Transverse colon (tissue), 4 donors: ENCODE measurements at regions not wholly inside any gene's neighbourhood (a gene's known extent, or its start where the extent isn't known, plus 50 kb on each side); places are given as distances from the start of the nearest gene placed in this dataset.
"Not testable (repeated sequence)": the region's sequence is repeated elsewhere in the genome, so short reads cannot be mapped to it uniquely, and the experiment has no call there.

Source experiments
- DNase-seq: peaks from one replicate; pipeline ENCODE4 v3.0.0-alpha.2; 2019
- H3K27ac ChIP-seq, 4 donors: fragments of 200-600 bp; sonication (generic); 2 replicates each; pipeline ENCODE4 v1.5.1; 2016 to 2018; ENCODE audit warnings: inconsistent platforms in 4 of 4
- H3K27me3 ChIP-seq: fragments of 200-600 bp; sonication (generic); 2 replicates; pipeline ENCODE4 v1.5.1; 2017; ENCODE audit warnings: inconsistent platforms
- H3K36me3 ChIP-seq, 4 donors: fragments of 200-600 bp; sonication (generic); 2 replicates each; pipeline ENCODE4 v1.5.1; 2017 to 2019; ENCODE audit warnings: inconsistent platforms in 4 of 4
- H3K4me1 ChIP-seq, 4 donors: fragments of 200-600 bp; sonication (generic); 2 replicates each; pipeline ENCODE4 v1.5.1; 2017 to 2020; ENCODE audit warnings: inconsistent platforms in 4 of 4
- H3K4me3 ChIP-seq, 4 donors: fragments of 200-600 bp; sonication (generic); 1 replicate in 1 of 4; 2 replicates in 3 of 4; pipeline versions ENCODE4 v1.5.1 to v1.6.1; 2017 to 2019; ENCODE audit warnings: inconsistent platforms in 4 of 4
- H3K9me3 ChIP-seq, 2 donors: fragments of 200-600 bp; sonication (generic); 2 replicates each; pipeline ENCODE4 v1.5.1; 2017 to 2019; ENCODE audit warnings: inconsistent platforms in 2 of 2
- CTCF ChIP-seq, 5 experiments: fragments of 200-600 bp in 3 of 5; fragments of 450-650 bp in 2 of 5; sonication (generic) in 3 of 5; IDR thresholded peaks; 1 replicate in 2 of 5; 2 replicates in 3 of 5; pipeline ENCODE4 v1.5.1; 2016 to 2017; ENCODE audit warnings: antibody characterized with exemption in 5 of 5, inconsistent platforms in 3 of 5, mild to moderate bottlenecking in 2 of 5, moderate library complexity in 1 of 5
- EP300 ChIP-seq: sonication (generic); formaldehyde crosslinking; IDR thresholded peaks from one replicate; pipeline ENCODE4 v1.6.1; 2017; ENCODE audit warnings: antibody characterized with exemption, low read depth
- POLR2A ChIP-seq: fragments of 450-650 bp; IDR thresholded peaks from one replicate; pipeline ENCODE4 v1.6.1; 2016; ENCODE audit warnings: antibody characterized with exemption, mild to moderate bottlenecking, moderate library complexity
- POLR2AphosphoS5 ChIP-seq, 3 donors: sonication (generic); formaldehyde crosslinking; IDR thresholded peaks; one replicate each; pipeline ENCODE4 v1.6.1; 2016; ENCODE audit warnings: antibody characterized with exemption in 3 of 3
- WGBS, 2 donors: methylation state at CpG; one replicate each; pipeline ENCODE4 v1.1.5; 2018; ENCODE audit warnings: low coverage in 1 of 2; 5-methylcytosine and 5-hydroxymethylcytosine counted together
- in situ Hi-C, 4 donors: fragments of 200-750 bp; cut with MboI; loops; one replicate each; pipeline versions ENCODE4 v1.15.0 to v1.15.1; 2017; ENCODE audit warnings: low sequenced_read_pairs in 3 of 4, low pct_ligation_motif_present in 1 of 4, low pct_unique_long_range_greater_than_20kb in 1 of 4
- intact Hi-C: fragments of 100-400 bp; cut with DNase I; formaldehyde crosslinking; loops from one replicate; pipeline ENCODE4 v1.15.1; 2023; ENCODE audit warnings: low total_unique reads

DNA sequence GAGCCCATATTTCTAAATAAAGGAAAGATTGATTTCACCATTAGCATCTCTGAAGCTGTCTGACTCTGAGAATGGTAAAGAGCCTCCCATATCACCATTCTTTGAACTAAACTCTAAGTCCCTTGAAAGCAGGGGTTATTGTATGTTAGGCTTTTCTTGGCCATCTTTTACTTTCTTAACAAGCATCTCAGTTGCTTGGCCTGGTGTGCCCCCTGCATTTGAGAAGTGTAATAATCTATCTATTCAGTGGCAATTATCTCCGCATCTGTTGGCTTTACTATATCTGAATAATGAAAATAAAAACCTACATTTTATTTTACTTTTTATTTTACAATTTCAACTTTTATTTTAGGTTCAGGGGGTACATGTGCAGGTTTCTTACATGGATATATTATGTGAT is 128.3 kb upstream of the ARMCX2 start:
- 91% methylated on average over 1 of the region's 1 CpG; no CpG with 5 or more reads in 1 of the 2 donors for WGBS, 2 donors
- no peaks in the 10 kb centered on the region for H3K4me1 ChIP-seq
- DNase-seq, result no peak
- no peak overlapping the region for H3K27ac ChIP-seq
- H3K9me3 ChIP-seq, result no peaks in the 10 kb centered on the region
- H3K4me3 ChIP-seq, result no peak overlapping the region
- H3K36me3 ChIP-seq, result no peaks in the 10 kb centered on the region
- H3K27me3 ChIP-seq, result no peaks in the 10 kb centered on the region
- TF ChIP-seq CTCF (IDR thresholded peaks at IDR 0.05) (no peak), POLR2A (no peak), POLR2AphosphoS5 (IDR thresholded peaks at IDR 0.05) (no peak), EP300 (no peak)
- in situ Hi-C loops (no loop called here), intact Hi-C loops (no loop called here)

DNA sequence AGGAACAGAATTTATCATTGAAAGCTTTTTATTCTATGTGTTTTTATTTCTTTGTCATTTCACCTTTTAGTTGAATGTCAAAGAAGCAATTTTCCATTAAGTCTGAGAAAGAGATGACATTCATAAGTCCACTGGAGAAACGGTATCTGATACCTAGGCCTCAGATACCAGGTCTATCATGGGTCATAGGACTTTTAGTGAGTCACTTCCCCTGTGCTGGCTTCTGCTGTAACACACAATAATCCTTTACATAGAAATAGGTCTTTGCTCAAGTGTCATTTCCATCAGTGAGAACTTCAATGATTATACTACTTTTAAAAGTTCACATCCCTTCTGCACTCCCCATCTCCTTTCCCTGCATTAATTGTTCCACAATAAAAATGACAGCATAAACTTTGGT is 125.5 kb upstream of the ARMCX2 start:
- no peaks in the 10 kb centered on the region for H3K9me3 ChIP-seq
- DNase-seq, result no peak
- intact Hi-C loops, result no loop called here
- no peak overlapping the region for H3K27ac ChIP-seq
- no peaks in the 10 kb centered on the region for H3K4me1 ChIP-seq
- in situ Hi-C loops, result no loop called here
- 35% methylated on average over 1 of the region's 1 CpG; no CpG with 5 or more reads in 1 of the 2 donors for WGBS, 2 donors
- no peaks in the 10 kb centered on the region for H3K36me3 ChIP-seq
- H3K4me3 ChIP-seq, result no peak overlapping the region
- TF ChIP-seq POLR2AphosphoS5 (IDR thresholded peaks at IDR 0.05), result no peak
- no peak for TF ChIP-seq EP300
- no peak for TF ChIP-seq POLR2A
- TF ChIP-seq CTCF (IDR thresholded peaks at IDR 0.05), result no peak
- no peaks in the 10 kb centered on the region for H3K27me3 ChIP-seq

- not testable (repeated sequence) for DNase-seq, H3K27me3 ChIP-seq
- WGBS, 2 donors, result 89% methylated on average over 19 of the region's 19 CpGs; no CpG with 5 or more reads in 1 of the 2 donors
Measured at GRCh38 chrX:101780421-101780820, 120.8 kb upstream of the ARMCX2 start.

DNA sequence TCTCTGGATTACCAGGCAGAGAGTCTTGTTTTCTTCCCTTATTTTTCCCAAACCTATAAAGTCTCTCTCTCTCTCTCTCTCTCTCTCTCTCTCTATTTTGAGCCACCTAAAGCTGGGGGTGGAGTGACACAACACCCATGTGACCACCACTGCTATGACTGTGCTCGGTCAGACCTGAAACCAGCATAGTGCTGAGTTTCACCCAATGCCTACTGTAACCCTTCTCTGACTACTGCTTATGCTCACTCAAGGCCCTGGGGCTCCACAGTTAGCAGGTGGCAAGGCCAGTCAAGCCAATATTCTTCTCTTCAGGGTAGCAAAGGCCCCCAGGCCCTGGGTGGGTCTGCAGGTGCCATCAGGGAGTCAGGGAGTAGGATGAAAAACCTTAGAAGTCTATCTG is 114.7 kb upstream of the ARMCX2 start:
- Histone ChIP-seq H3K9me3 (no peaks in the 10 kb centered on the region), H3K36me3 (no peaks in the 10 kb centered on the region), H3K4me3 (no peak overlapping the region), H3K4me1 (no peaks in the 10 kb centered on the region), H3K27me3 (no peaks in the 10 kb centered on the region), H3K27ac (no peak overlapping the region)
- no peak for DNase-seq
- intact Hi-C loops (no loop called here), in situ Hi-C loops (loop anchor here in 3 of 4 donors (25.0 kb wide), 2 partner anchors 187 to 362 kb away; partner anchors contain the start of genes GLA (in 1 of the 3) and HNRNPH2 (in 1 of the 3))
- 93% methylated on average over 1 of the region's 1 CpG; no CpG with 5 or more reads in 1 of the 2 donors for WGBS, 2 donors
- TF ChIP-seq POLR2AphosphoS5 (IDR thresholded peaks at IDR 0.05), result no peak
- no peak for TF ChIP-seq POLR2A
- TF ChIP-seq EP300, result no peak
- no peak for TF ChIP-seq CTCF (IDR thresholded peaks at IDR 0.05)

More at GRCh38 chrX:101780421-101780820, 120.8 kb upstream of the ARMCX2 start:
- intact Hi-C loops, in situ Hi-C loops, H3K4me1 ChIP-seq, H3K36me3 ChIP-seq, H3K4me3 ChIP-seq, H3K9me3 ChIP-seq, H3K27ac ChIP-seq: not testable (repeated sequence)

GRCh38 chrX:101764538-101764937 is 104.9 kb upstream of the ARMCX2 start:
- intact Hi-C loops, result no loop called here
- in situ Hi-C loops, result loop anchor here in 3 of 4 donors (25.0 kb wide), 2 partner anchors 177 to 352 kb away; partner anchors contain the start of genes GLA (in 1 of the 3) and HNRNPH2 (in 1 of the 3)

More at GRCh38 chrX:101764538-101764937, 104.9 kb upstream of the ARMCX2 start:
- DNase-seq, result no peak
- Histone ChIP-seq H3K9me3 (no peaks in the 10 kb centered on the region), H3K27me3 (no peaks in the 10 kb centered on the region), H3K27ac (no peak overlapping the region), H3K4me1 (no peaks in the 10 kb centered on the region), H3K4me3 (no peak overlapping the region), H3K36me3 (no peaks in the 10 kb centered on the region)
- WGBS, 2 donors, result 71% methylated on average over 4 of the region's 4 CpGs; no CpG with 5 or more reads in 1 of the 2 donors
- TF ChIP-seq POLR2AphosphoS5 (IDR thresholded peaks at IDR 0.05), result no peak
- TF ChIP-seq CTCF (IDR thresholded peaks at IDR 0.05), result no peak
- no peak for TF ChIP-seq POLR2A
- no peak for TF ChIP-seq EP300
